ENCODE measurements at regions not wholly inside any gene's neighbourhood (a gene's known extent, or its start where the extent isn't known, plus 50 kb on each side); places are given as distances from the start of the nearest gene placed in this dataset.
"Not testable (repeated sequence)": the region's sequence is repeated elsewhere in the genome, so short reads cannot be mapped to it uniquely, and the experiment has no call there.

- in situ Hi-C loops (cut with HindIII; ENCODE audit: low pct_ligation_motif_present, low sequenced_read_pairs): no loop called here
- no peak for DNase-seq
- Histone ChIP-seq H3K4me3 (ENCODE audit: low read depth, low read length) (no peak overlapping the region), H3K27ac (no peak overlapping the region), H3K27me3 (replicated peaks) (no peaks in the 10 kb centered on the region), H3K36me3 (replicated peaks) (no peaks in the 10 kb centered on the region)
- TF ChIP-seq, protein P1, sequence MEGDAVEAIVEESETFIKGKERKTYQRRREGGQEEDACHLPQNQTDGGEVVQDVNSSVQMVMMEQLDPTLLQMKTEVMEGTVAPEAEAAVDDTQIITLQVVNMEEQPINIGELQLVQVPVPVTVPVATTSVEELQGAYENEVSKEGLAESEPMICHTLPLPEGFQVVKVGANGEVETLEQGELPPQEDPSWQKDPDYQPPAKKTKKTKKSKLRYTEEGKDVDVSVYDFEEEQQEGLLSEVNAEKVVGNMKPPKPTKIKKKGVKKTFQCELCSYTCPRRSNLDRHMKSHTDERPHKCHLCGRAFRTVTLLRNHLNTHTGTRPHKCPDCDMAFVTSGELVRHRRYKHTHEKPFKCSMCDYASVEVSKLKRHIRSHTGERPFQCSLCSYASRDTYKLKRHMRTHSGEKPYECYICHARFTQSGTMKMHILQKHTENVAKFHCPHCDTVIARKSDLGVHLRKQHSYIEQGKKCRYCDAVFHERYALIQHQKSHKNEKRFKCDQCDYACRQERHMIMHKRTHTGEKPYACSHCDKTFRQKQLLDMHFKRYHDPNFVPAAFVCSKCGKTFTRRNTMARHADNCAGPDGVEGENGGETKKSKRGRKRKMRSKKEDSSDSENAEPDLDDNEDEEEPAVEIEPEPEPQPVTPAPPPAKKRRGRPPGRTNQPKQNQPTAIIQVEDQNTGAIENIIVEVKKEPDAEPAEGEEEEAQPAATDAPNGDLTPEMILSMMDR (IDR thresholded peaks at IDR 0.05; ENCODE audit: low read depth, low read length, missing control alignments): no peak
Measured at GRCh38 chr1:219716611-219717114, 103.8 kb upstream of the ZC3H11B start.

DNA sequence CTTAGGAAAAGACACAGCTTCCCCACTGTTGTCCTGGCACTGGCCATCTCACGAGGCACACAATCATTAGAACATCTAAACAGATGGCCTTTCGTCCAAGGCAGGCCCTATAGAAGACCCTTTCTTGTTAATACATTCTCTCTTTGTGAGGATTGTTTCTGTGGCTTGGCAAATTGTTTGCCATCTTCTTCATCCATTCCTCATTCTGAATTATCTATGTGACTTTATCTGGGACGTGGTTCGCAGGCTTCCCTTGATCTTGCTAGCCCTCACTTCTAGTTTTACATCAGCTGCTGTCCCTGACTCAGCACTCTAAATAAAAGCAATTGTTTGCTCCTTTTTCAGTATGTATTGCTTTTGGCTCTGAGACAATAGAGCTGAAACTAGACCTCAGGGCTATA is 101.1 kb upstream of the ZC3H11B start:
- in situ Hi-C loops (cut with HindIII; ENCODE audit: low pct_ligation_motif_present, low sequenced_read_pairs): no loop called here

DNA sequence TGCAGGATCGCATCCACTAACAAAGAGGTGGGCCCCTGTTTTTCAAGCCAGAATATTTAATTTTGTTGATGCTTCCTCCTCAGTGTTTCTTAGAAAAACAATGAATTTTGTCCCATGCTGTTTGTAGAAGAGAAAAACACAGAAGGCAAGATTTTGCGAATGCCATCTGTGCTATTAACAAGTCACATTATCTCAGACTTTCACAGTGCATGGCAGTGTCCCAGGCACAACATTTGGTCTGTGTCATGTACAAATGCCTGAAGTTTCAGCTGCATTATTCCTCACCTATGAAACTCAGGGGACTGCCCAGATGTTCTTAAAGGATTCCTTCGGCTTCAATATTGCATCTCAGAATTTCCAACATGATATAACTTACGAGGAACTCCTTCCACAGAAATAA is 99.6 kb upstream of the ZC3H11B start:
- Histone ChIP-seq H3K4me3 (ENCODE audit: low read depth, low read length) (no peak overlapping the region), H3K27ac (no peak overlapping the region), H3K36me3 (replicated peaks) (no peaks in the 10 kb centered on the region), H3K27me3 (replicated peaks) (no peaks in the 10 kb centered on the region)
- no peak for DNase-seq
- in situ Hi-C loops (cut with HindIII; ENCODE audit: low pct_ligation_motif_present, low sequenced_read_pairs): no loop called here
- TF ChIP-seq, protein P1 (IDR thresholded peaks at IDR 0.05; ENCODE audit: low read depth, low read length, missing control alignments): no peak

More for the DNA sequence above, 101.1 kb upstream of the ZC3H11B start:
- no peak overlapping the region for H3K4me3 ChIP-seq (ENCODE audit: low read depth, low read length)
- TF ChIP-seq, protein P1 (IDR thresholded peaks at IDR 0.05; ENCODE audit: low read depth, low read length, missing control alignments): no peak
- no peak for DNase-seq
- no peaks in the 10 kb centered on the region for H3K27me3 ChIP-seq (replicated peaks)
- no peaks in the 10 kb centered on the region for H3K36me3 ChIP-seq (replicated peaks)
- no peak overlapping the region for H3K27ac ChIP-seq

DNA sequence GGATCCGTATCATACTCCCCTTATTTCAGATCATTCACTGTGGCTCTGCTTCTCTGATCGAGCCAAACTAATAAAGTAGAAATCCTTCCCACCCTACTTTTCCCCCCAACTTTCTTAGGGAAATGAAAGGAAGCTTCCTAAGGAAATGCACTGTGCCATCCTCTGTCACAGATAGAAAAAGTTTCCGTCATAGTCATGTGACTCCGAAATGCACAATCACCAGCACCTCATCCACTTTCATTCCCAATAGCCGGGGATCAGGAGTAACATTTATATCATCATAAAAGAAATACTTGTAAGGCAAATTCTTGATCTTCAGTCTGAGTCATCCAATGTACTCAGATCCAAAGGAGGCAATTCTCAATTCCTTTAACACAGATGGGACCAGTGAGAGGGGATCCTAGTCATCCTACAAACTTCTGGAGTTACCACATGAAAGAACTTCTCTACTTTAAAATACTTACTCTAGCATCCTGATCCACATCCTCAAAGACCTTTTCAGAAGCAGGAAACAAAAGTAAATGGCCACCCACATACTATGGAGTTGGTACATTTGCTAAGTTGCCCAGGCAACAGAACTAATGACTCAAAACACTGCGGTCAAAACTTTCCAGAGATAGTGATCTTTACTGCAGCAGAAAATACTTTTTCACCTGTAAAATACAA is 97.8 kb upstream of the ZC3H11B start:
- Histone ChIP-seq H3K27ac (peak overlapping the region; percentile 54), H3K27me3 (replicated peaks) (no peaks in the 10 kb centered on the region), H3K4me3 (ENCODE audit: low read depth, low read length) (no peak overlapping the region), H3K36me3 (replicated peaks) (no peaks in the 10 kb centered on the region)
- in situ Hi-C loops (cut with HindIII; ENCODE audit: low pct_ligation_motif_present, low sequenced_read_pairs): no loop called here
- DNase-seq: peak; percentile 87
- TF ChIP-seq, protein P1 (IDR thresholded peaks at IDR 0.05; ENCODE audit: low read depth, low read length, missing control alignments): no peak

DNA sequence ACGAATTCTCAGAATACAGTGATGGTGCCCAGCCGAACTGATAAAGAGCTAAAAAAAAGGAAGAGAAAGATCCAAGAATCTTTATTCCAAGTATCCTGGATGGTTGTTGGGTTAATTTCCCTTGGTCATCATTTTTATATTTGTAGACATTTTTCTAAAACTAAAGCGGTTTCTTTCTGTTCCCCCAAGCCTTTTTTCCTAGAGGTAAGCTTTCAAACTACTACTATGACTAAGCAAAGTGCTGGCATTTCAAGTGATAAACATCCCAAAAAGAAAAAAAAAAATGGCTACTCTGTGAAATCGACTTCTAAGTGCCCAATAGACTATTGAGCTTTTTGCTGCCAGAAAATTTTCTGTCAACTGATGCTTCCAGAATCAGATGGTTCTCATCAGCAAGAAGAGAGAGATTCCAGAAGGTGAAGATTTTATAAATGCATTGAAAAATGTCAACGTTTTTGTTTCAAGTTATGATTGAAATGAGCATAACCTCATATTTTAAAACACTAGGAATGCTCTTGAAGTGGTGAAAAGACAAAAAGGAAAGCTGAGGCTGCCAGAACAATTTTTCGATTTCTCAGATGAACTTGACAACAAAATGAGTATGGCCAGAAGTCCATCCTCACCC is 96.1 kb upstream of the ZC3H11B start:
- TF ChIP-seq, protein P1 (IDR thresholded peaks at IDR 0.05; ENCODE audit: low read depth, low read length, missing control alignments): no peak
- in situ Hi-C loops (cut with HindIII; ENCODE audit: low pct_ligation_motif_present, low sequenced_read_pairs): no loop called here
- DNase-seq: no peak
- H3K27ac ChIP-seq: no peak overlapping the region
- H3K4me3 ChIP-seq (ENCODE audit: low read depth, low read length): no peak overlapping the region
- no peaks in the 10 kb centered on the region for H3K27me3 ChIP-seq (replicated peaks)
- no peaks in the 10 kb centered on the region for H3K36me3 ChIP-seq (replicated peaks)

DNA sequence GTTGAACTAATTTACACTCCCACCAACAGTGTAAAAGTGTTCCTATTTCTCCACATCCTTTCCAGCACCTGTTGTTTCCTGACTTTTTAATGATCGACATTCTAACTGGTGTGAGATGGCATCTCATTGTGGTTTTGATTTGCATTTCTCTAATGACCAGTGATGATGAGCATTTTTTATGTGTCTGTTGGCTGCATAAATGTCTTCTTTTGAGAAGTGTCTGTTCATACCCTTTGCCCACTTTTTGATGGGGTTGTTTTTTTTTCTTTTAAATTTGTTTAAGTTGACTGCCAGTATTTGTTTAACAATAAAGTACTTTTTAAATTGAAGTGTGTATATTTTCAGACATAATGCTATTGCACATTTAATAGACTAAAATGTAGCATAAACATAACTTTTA is 95.0 kb upstream of the ZC3H11B start:
- H3K27ac ChIP-seq; H3K4me3 ChIP-seq (ENCODE audit: low read depth, low read length); H3K36me3 ChIP-seq (replicated peaks); H3K27me3 ChIP-seq (replicated peaks); in situ Hi-C loops (cut with HindIII; ENCODE audit: low pct_ligation_motif_present, low sequenced_read_pairs); DNase-seq: not testable (repeated sequence)

- H3K27ac ChIP-seq; H3K4me3 ChIP-seq (ENCODE audit: low read depth, low read length); H3K27me3 ChIP-seq (replicated peaks); in situ Hi-C loops (cut with HindIII; ENCODE audit: low pct_ligation_motif_present, low sequenced_read_pairs); H3K36me3 ChIP-seq (replicated peaks); DNase-seq: not testable (repeated sequence)
Measured at GRCh38 chr1:219704331-219704730, 91.4 kb upstream of the ZC3H11B start.

Data from brain microvascular endothelial cell (primary cell).